ENCODE measurements at regions not wholly inside any gene's neighbourhood (a gene's known extent, or its start where the extent isn't known, plus 50 kb on each side); places are given as distances from the start of the nearest gene placed in this dataset.
A peak's percentile ranks its signal among the peaks of the same experiment; 100 is the strongest.
"Not testable (repeated sequence)": the region's sequence is repeated elsewhere in the genome, so short reads cannot be mapped to it uniquely, and the experiment has no call there.

GRCh38 chr4:137853424-137853823 lies 321.1 kb upstream of the PCDH18 start:
- no peak for DNase-seq

DNA sequence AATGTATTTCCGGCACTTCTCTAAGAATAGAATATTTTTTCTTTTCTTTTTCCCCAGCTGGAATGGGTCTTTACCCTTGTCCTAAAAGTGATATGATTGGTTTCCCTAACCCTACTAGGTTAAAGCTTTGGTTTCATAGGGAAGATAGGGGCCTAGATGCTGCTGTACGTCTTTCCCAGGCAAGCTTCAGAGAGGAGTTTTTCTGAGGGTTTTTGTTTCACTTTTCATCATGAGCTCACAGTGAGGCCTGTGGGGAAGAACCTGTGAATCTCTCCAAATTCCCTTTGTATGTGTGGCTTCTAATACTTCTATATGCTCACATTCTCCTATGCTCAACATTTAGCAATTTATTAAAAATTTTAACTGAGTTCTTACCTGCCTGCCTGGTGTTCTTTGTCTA lies 320.0 kb upstream of the PCDH18 start:
- DNase-seq: no peak

DNA sequence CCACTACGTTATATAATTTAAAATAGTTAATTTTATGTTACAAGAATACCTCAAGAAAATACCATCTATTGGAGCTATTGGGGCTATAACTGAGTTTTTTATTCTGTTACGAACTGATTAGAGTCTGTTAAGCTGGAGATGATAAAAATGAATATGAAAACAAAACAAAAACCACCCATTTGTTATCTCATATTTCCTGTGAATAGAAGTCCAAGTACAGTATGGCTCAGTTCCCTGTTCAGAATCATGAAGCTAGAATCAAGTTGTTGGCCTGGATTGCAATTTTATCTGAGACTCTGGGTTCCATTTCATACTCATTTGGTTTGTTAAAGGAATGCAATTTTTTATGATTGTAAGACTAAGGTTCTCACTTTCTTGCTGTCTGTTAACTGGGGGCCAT lies 319.1 kb upstream of the PCDH18 start:
- no peak for DNase-seq

- not testable (repeated sequence) for DNase-seq
These were observed 295.7 kb upstream of the PCDH18 start for GRCh38 chr4:137827945-137828344.

DNA sequence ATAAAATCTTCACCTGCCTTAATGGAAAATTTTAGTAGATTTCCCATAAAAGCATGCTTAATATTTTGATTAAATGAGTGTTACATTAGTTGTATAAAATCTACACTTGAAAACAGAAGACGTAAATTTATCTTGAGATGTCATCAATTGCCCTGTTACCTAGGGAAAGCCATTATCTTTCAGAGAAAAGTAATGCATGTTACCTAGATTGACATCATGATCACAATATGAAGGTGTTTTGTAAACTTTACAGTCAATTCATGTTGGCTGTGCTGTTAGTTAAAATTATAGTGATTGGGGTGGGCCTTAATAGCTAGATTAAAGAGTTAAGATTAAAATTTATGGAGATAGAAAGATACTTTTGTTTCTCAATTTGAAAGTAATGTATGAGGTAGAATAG lies 293.2 kb upstream of the PCDH18 start:
- no peak for DNase-seq

GRCh38 chr4:137823007-137823406 lies 290.7 kb upstream of the PCDH18 start:
- no peak for DNase-seq

DNA sequence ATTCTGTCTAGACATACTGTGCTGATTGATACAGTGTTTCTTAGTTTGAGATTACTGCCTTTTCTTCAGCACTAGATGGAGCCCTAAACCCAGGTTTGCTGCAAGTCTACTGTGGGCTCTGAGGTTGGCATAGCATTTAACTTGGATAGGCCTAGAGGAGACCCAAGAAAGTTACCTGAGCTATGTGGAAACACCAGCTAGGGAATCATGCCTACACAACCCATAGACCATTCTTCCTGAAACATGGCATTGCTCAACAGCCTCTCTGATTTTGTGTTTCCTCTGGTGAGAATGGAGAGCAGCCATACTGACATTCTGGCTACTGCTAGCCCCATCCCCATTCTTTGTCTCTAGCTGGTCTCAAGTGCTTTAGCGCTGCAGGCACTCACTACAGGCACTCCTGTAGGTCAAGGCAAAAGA lies 287.7 kb upstream of the PCDH18 start:
- no peak for DNase-seq

DNA sequence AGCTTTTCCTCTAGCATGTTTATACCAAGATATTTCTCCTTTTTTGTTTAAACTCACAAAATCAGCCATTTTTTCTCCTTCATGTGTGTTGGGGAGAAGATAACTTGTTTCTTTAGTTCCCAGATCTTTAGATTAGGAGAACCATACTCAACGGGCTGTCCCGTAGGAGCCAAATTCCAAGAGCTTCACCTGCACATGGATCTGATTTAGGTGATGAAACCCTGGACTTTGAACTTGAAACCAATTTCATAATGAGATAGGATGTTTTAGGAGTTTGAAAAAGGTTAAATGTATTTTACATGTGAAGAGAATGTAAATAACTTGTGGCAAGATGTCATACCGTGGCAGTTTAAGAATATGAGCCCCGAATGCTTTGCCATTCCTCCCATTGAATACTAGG lies 280.0 kb upstream of the PCDH18 start:
- DNase-seq: no peak

- DNase-seq: no peak
These were observed 274.1 kb upstream of the PCDH18 start for GRCh38 chr4:137806420-137806819.

DNA sequence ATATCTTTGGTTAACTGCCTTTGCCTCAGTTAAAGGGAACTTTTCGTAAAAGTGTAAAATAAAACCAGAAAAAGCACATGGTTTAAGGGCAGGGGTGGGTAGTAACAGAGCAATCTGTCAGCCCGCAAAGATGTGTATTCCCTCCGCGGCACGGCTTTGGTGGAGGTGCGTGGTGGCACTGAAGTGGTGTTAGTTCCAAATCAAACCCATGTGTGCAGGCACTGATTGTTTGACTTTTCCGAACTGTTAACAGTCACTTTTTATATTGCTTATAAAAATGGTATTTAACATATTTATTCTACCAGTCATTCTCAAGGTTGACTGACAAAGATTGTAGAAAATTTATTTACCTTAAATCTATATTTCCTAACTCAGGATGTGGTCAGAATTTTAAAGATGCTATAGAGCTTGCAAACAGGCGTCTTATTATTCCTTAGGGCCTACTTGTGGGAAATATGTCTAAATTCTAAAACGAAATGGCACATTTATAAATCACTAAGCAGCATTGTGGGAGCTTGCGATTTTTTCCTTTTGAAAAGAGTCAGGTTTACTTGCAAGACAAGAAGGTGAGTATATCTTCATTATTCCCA lies 272.7 kb upstream of the PCDH18 start:
- no peak for DNase-seq

- DNase-seq: no peak
These were observed 268.6 kb upstream of the PCDH18 start for GRCh38 chr4:137800861-137801260.

- no peak for DNase-seq
These were observed 262.5 kb upstream of the PCDH18 start for GRCh38 chr4:137794764-137795254.

GRCh38 chr4:137789263-137789662 lies 257.0 kb upstream of the PCDH18 start:
- not testable (repeated sequence) for DNase-seq

DNA sequence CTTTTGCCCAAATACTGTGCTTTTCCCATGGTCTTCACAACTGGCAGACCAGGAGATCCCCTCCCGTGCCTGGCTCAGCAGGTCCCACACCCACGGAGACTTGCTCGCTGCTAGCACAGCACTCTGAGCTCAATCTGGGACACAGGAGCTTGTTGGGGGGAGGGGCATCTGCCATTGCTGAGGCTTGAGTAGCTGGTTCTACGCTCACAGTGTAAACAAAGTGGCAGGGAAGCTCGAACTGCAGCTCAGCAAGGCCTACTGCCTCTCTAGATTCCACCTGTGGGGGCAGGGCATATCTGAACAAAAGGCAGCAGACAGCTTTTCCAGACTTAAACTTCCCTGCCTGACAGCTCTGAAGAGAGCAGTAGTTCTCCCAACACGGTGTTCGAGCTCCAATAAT lies 251.6 kb upstream of the PCDH18 start:
- not testable (repeated sequence) for DNase-seq

DNA sequence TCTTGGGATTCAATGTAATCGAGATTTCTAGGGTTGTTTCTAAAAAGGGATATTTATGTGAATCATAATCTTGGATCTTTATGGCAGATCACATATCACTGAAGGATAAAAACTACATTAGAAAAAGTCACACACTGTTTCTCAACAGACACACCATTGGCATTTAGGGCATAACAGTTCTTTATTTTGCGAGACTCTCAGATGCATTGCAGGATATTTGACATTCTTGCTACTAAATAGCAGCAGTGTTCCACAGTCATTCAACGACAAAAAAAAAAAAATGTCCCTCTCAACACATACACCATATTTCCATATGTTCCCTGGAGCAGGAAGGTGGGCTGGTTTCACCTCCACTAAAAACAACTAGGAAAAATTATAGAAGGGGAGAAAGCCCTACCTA lies 243.4 kb upstream of the PCDH18 start:
- no peak for DNase-seq

GRCh38 chr4:137774501-137774900 lies 242.2 kb upstream of the PCDH18 start:
- no peak for DNase-seq

GRCh38 chr4:137768881-137769280 lies 236.6 kb upstream of the PCDH18 start:
- no peak for DNase-seq

GRCh38 chr4:137768196-137768595 lies 235.9 kb upstream of the PCDH18 start:
- DNase-seq: no peak

DNA sequence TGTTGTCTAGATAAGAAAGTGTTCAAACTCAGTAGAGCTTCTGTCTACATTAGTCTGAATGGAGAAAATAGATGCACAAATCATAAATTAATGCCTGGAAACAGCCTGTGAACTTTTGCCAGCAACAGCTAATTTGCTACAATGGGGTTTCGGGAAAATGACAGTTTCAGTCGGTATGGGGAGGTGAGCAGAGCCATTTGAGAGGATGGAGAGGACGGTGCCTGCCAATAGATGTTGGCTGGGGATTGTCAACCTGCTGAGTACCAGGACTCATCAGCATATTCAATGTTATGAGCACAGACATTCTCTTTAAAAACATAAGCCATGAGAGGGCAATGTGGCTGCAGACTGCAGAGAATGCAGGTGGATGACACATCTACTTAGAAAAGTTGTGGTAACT lies 230.3 kb upstream of the PCDH18 start:
- no peak for DNase-seq

DNA sequence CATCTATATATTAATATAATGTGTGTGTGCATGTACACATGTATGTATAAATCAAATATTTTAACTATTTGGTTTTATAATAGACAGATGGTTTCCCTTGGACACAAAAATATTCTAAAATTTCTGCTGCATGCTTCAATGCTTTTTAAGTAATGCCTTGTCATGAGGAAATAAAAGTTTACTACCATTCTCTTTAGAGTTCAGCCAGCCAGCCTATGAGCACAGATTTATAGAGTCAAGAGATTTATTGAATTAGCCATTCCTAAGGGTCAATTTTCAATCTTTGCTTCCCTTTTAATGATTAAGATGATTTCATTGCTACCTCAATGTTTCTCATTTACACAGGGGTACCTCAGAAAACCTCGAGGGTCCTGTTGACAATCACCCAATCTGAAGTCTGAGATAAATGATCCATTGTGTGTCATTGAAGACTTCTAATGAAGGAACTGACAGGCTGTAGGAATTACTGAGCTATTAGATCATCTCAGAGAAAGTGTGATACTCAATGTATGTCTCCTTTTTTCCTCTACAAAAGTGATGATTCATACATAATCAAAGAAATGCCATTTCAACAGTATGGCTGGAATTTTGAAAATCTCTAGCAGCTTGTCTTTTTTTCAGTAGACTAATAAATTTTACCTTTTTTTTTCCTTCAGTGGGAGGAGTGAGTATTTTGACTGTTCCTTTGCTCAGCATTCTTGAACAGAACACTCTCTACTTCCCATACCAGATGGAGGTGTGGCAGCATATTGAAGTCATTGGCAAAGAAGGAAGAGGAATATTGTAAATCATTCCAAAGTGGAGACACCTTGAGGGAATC lies 222.6 kb upstream of the PCDH18 start:
- peak; percentile 20 for DNase-seq

DNA sequence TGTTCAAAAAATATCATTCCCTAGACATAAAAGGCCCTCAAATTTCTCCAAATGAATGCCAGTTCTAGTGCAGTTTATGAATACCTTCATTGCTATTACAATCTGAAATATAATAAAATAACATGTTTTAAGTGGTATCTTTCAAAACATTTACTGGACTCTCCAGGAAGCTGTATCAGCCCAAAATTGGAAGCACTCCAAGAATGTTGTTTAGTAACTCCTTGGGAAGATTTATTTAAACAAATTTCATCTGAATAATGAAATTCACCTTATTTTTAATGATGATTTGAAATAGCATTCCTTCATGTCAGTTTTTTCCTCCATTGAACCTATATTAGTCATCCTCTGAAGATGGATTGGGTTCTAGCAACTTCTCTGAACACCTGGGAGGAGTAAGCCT lies 217.2 kb upstream of the PCDH18 start:
- DNase-seq: no peak

DNA sequence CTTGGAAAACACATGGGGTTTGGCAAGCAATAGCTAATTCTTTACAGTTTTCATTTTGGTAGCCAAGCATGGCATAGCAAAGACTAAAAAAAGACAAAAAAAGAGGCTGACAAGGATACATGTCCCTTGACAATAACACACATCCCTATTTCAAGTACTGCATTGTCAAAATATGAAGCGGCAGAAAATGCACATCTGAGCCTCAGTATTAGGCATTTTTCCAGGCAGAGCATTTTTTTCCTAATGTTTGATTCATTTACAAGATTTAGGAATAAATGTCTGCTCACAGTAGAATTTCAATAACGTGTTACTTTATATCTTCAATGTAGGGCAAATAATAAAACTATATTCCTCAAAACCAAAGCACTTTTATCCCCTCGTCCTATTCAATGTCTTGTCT lies 216.3 kb upstream of the PCDH18 start:
- DNase-seq: no peak

GRCh38 chr4:137740141-137740540 lies 207.8 kb upstream of the PCDH18 start:
- DNase-seq: no peak

DNA sequence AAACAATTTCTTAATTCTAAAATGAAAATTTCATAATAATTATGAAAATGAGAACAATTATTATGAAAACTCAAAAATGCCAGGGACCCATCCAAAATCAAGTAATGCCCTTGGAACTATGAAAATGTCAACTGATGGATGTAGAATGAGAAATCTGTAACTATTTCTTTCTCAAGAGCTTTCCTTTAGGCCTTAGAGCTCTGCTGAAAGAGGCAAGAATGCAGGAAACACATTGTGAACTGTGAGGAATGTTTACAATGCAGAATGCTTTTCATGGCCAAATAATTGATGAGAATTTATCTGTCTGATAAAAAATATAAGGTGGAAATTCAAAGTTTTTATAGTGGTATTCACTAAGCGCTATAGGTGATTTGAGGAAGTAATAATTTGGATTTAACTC lies 207.1 kb upstream of the PCDH18 start:
- DNase-seq: no peak

All from left kidney (tissue), 1 donor.